Omental fat pad (tissue), 3 donors: ENCODE measurements at regions not wholly inside any gene's neighbourhood (a gene's known extent, or its start where the extent isn't known, plus 50 kb on each side); places are given as distances from the start of the nearest gene placed in this dataset.

Source experiments
- ATAC-seq: fragments of 150-250 bp; one replicate; pipeline ENCODE4 v1.9.1; 2016; ENCODE audit warnings: mild to moderate bottlenecking, moderate library complexity; ENCODE audit not compliant: low FRiP score
- DNase-seq: peaks from one replicate; pipeline ENCODE4 v3.0.0-alpha.2; 2019; ENCODE audit warnings: low spot score
- TF ChIP-seq, protein P1 (sequence below), 3 donors: fragments of 450-650 bp; IDR thresholded peaks; one replicate each; pipeline ENCODE4 v1.5.1; 2016 to 2017; ENCODE audit warnings: antibody characterized with exemption in 3 of 3, mild to moderate bottlenecking in 3 of 3, moderate library complexity in 2 of 3

- TF ChIP-seq, protein P1, sequence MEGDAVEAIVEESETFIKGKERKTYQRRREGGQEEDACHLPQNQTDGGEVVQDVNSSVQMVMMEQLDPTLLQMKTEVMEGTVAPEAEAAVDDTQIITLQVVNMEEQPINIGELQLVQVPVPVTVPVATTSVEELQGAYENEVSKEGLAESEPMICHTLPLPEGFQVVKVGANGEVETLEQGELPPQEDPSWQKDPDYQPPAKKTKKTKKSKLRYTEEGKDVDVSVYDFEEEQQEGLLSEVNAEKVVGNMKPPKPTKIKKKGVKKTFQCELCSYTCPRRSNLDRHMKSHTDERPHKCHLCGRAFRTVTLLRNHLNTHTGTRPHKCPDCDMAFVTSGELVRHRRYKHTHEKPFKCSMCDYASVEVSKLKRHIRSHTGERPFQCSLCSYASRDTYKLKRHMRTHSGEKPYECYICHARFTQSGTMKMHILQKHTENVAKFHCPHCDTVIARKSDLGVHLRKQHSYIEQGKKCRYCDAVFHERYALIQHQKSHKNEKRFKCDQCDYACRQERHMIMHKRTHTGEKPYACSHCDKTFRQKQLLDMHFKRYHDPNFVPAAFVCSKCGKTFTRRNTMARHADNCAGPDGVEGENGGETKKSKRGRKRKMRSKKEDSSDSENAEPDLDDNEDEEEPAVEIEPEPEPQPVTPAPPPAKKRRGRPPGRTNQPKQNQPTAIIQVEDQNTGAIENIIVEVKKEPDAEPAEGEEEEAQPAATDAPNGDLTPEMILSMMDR (IDR thresholded peaks at IDR 0.05): no peak
Observed at GRCh38 chr1:165129568-165130164, 226.8 kb downstream of the LMX1A start.

GRCh38 chr1:165124772-165125171 lies 231.7 kb downstream of the LMX1A start:
- ATAC-seq: no peak
- no peak for DNase-seq
- TF ChIP-seq, protein P1 (IDR thresholded peaks at IDR 0.05): no peak

More at GRCh38 chr1:165129568-165130164, 226.8 kb downstream of the LMX1A start:
- DNase-seq: no peak
- no peak for ATAC-seq

DNA sequence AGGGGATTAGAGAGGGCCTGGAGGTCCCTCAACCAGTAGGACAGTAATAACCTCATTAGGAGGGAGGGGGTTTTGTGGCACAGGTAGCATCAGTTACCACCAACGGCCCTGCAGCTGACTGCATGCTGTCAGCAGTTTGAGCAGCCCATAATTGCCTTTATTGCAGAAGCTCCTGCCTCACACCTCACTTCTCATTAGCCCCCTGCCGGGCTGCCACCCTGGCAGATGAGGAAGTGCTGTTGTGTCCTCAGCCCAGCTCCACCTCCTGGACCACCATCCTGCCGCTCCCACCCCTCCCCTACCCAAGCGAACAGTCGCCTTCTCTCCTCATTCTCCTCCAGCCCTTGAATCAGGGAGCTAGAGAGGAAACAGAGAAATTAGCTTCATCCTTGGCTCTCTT lies 237.4 kb downstream of the LMX1A start:
- ATAC-seq (no peak), DNase-seq (no peak)
- TF ChIP-seq, protein P1 (IDR thresholded peaks at IDR 0.05): no peak

GRCh38 chr1:165117482-165117881 lies 239.0 kb downstream of the LMX1A start:
- DNase-seq (no peak), ATAC-seq (no peak)
- TF ChIP-seq, protein P1 (IDR thresholded peaks at IDR 0.05): no peak

DNA sequence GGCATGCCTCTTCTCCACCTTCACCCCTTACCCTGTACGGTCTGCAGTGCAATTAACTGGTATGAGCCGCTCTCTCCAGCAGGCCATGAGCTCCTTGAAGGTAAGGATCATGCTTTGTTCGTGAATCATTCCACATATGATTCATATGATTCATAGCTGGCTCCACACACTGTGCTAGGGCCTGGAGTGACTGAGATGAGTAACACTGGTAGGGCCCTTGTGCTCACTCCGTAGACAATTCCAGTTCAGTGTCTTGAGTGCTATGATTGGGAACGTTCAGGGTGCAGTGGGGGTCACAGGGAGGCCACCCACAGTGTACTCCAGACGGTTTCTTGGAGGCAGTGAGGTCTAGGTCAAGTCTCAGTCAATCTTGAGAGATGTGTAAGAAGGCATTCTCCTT lies 239.8 kb downstream of the LMX1A start:
- TF ChIP-seq, protein P1 (IDR thresholded peaks at IDR 0.05): no peak
- no peak for DNase-seq
- ATAC-seq: peak; percentile 83

GRCh38 chr1:165116171-165116570 lies 240.3 kb downstream of the LMX1A start:
- no peak for DNase-seq
- no peak for ATAC-seq

DNA sequence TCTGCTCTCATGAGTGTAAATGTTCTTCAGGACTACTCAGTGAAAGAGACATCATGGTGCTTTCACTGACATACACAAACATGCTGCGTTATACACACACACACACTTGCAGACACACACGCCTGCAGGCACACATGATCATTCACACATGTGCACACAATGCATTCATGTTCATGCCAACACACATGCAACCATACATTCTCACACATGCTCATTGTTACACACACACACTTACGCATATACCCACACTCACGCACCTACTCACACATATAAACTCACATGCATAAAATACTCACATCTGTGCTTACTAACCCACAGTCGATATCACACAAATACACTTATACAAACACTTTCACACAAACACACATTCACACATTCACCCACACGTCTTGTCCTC lies 241.6 kb downstream of the LMX1A start:
- DNase-seq (no peak), ATAC-seq (no peak)
- TF ChIP-seq, protein P1 (IDR thresholded peaks at IDR 0.05): no peak

More at GRCh38 chr1:165116171-165116570, 240.3 kb downstream of the LMX1A start:
- TF ChIP-seq, protein P1 (IDR thresholded peaks at IDR 0.05): no peak
